Transverse colon (tissue), 4 donors: ENCODE measurements at regions not wholly inside any gene's neighbourhood (a gene's known extent, or its start where the extent isn't known, plus 50 kb on each side); places are given as distances from the start of the nearest gene placed in this dataset.

Experiments used
- DNase-seq: peaks from one replicate; pipeline ENCODE4 v3.0.0-alpha.2; 2019
- H3K27ac ChIP-seq, 4 donors: fragments of 200-600 bp; sonication (generic); 2 replicates each; pipeline ENCODE4 v1.5.1; 2016 to 2018; ENCODE audit warnings: inconsistent platforms in 4 of 4
- H3K27me3 ChIP-seq: fragments of 200-600 bp; sonication (generic); 2 replicates; pipeline ENCODE4 v1.5.1; 2017; ENCODE audit warnings: inconsistent platforms
- H3K36me3 ChIP-seq, 4 donors: fragments of 200-600 bp; sonication (generic); 2 replicates each; pipeline ENCODE4 v1.5.1; 2017 to 2019; ENCODE audit warnings: inconsistent platforms in 4 of 4
- H3K4me1 ChIP-seq, 4 donors: fragments of 200-600 bp; sonication (generic); 2 replicates each; pipeline ENCODE4 v1.5.1; 2017 to 2020; ENCODE audit warnings: inconsistent platforms in 4 of 4
- H3K4me3 ChIP-seq, 4 donors: fragments of 200-600 bp; sonication (generic); 1 replicate in 1 of 4; 2 replicates in 3 of 4; pipeline versions ENCODE4 v1.5.1 to v1.6.1; 2017 to 2019; ENCODE audit warnings: inconsistent platforms in 4 of 4
- H3K9me3 ChIP-seq, 2 donors: fragments of 200-600 bp; sonication (generic); 2 replicates each; pipeline ENCODE4 v1.5.1; 2017 to 2019; ENCODE audit warnings: inconsistent platforms in 2 of 2
- CTCF ChIP-seq, 5 experiments: fragments of 200-600 bp in 3 of 5; fragments of 450-650 bp in 2 of 5; sonication (generic) in 3 of 5; IDR thresholded peaks; 1 replicate in 2 of 5; 2 replicates in 3 of 5; pipeline ENCODE4 v1.5.1; 2016 to 2017; ENCODE audit warnings: antibody characterized with exemption in 5 of 5, inconsistent platforms in 3 of 5, mild to moderate bottlenecking in 2 of 5, moderate library complexity in 1 of 5
- EP300 ChIP-seq: sonication (generic); formaldehyde crosslinking; IDR thresholded peaks from one replicate; pipeline ENCODE4 v1.6.1; 2017; ENCODE audit warnings: antibody characterized with exemption, low read depth
- POLR2A ChIP-seq: fragments of 450-650 bp; IDR thresholded peaks from one replicate; pipeline ENCODE4 v1.6.1; 2016; ENCODE audit warnings: antibody characterized with exemption, mild to moderate bottlenecking, moderate library complexity
- POLR2AphosphoS5 ChIP-seq, 3 donors: sonication (generic); formaldehyde crosslinking; IDR thresholded peaks; one replicate each; pipeline ENCODE4 v1.6.1; 2016; ENCODE audit warnings: antibody characterized with exemption in 3 of 3
- WGBS, 2 donors: methylation state at CpG; one replicate each; pipeline ENCODE4 v1.1.5; 2018; ENCODE audit warnings: low coverage in 1 of 2; 5-methylcytosine and 5-hydroxymethylcytosine counted together
- in situ Hi-C, 4 donors: fragments of 200-750 bp; cut with MboI; loops; one replicate each; pipeline versions ENCODE4 v1.15.0 to v1.15.1; 2017; ENCODE audit warnings: low sequenced_read_pairs in 3 of 4, low pct_ligation_motif_present in 1 of 4, low pct_unique_long_range_greater_than_20kb in 1 of 4
- intact Hi-C: fragments of 100-400 bp; cut with DNase I; formaldehyde crosslinking; loops from one replicate; pipeline ENCODE4 v1.15.1; 2023; ENCODE audit warnings: low total_unique reads

- Histone ChIP-seq H3K4me3 (no peak overlapping the region), H3K27ac (no peak overlapping the region), H3K27me3 (no peaks in the 10 kb centered on the region), H3K9me3 (peaks cover 0 to 3% of the 10 kb centered on the region in 2 donors), H3K36me3 (no peaks in the 10 kb centered on the region), H3K4me1 (peaks cover 0 to 7% (median 2%) of the 10 kb centered on the region in 4 donors)
- 63 to 77% methylated on average over 5 of the region's 5 CpGs for WGBS, 2 donors
- intact Hi-C loops (no loop called here), in situ Hi-C loops (no loop called here)
- TF ChIP-seq EP300 (no peak), POLR2AphosphoS5 (IDR thresholded peaks at IDR 0.05) (no peak), POLR2A (no peak), CTCF (IDR thresholded peaks at IDR 0.05) (no peak)
- no peak for DNase-seq
Observed at GRCh38 chr7:46565253-46566096, 644.4 kb upstream of the IGFBP3 start.

GRCh38 chr7:46559194-46559832 lies 638.2 kb upstream of the IGFBP3 start:
- Histone ChIP-seq H3K4me1 (peaks cover 4 to 24% (median 12%) of the 10 kb centered on the region in 4 donors), H3K4me3 (no peak overlapping the region), H3K36me3 (no peaks in the 10 kb centered on the region), H3K27me3 (no peaks in the 10 kb centered on the region), H3K27ac (peak overlapping the region in 2 of 4 donors; percentile 19 to 76), H3K9me3 (peaks cover 0 to 3% of the 10 kb centered on the region in 2 donors)
- WGBS, 2 donors = 78 to 84% methylated on average over 6 to 7 of the region's 7 CpGs
- TF ChIP-seq POLR2A (no peak), POLR2AphosphoS5 (IDR thresholded peaks at IDR 0.05) (peak in 1 of 3 donors; percentile 9), CTCF (IDR thresholded peaks at IDR 0.05) (no peak)
- in situ Hi-C loops = no loop called here
- no peak for DNase-seq
- intact Hi-C loops = no loop called here

GRCh38 chr7:46558482-46559193 lies 637.6 kb upstream of the IGFBP3 start:
- no peak for DNase-seq
- in situ Hi-C loops (no loop called here), intact Hi-C loops (no loop called here)
- Histone ChIP-seq H3K4me1 (peaks cover 4 to 24% (median 12%) of the 10 kb centered on the region in 4 donors), H3K9me3 (peaks cover 0 to 3% of the 10 kb centered on the region in 2 donors), H3K27ac (peak overlapping the region in 3 of 4 donors; percentile 70 to 77 (median 76)), H3K27me3 (no peaks in the 10 kb centered on the region), H3K36me3 (no peaks in the 10 kb centered on the region), H3K4me3 (no peak overlapping the region)
- WGBS, 2 donors = 66 to 77% methylated on average over 2 to 3 of the region's 3 CpGs
- TF ChIP-seq POLR2AphosphoS5 (IDR thresholded peaks at IDR 0.05) = no peak
- TF ChIP-seq POLR2A = no peak
- TF ChIP-seq EP300 = no peak
- no peak for TF ChIP-seq CTCF (IDR thresholded peaks at IDR 0.05)

- peak overlapping the region; percentile 70 to 77 (median 74) for H3K27ac ChIP-seq
Observed at GRCh38 chr7:46557781-46558180, 636.7 kb upstream of the IGFBP3 start.

More at GRCh38 chr7:46557781-46558180, 636.7 kb upstream of the IGFBP3 start:
- H3K36me3 ChIP-seq = no peaks in the 10 kb centered on the region
- WGBS, 2 donors = 21 to 43% methylated on average over 3 of the region's 3 CpGs
- H3K27me3 ChIP-seq = no peaks in the 10 kb centered on the region
- TF ChIP-seq POLR2AphosphoS5 (IDR thresholded peaks at IDR 0.05) = no peak
- DNase-seq = no peak
- no peak overlapping the region for H3K4me3 ChIP-seq
- H3K9me3 ChIP-seq = no peaks in the 10 kb centered on the region
- H3K4me1 ChIP-seq = peaks cover 4 to 24% (median 12%) of the 10 kb centered on the region in 4 donors
- in situ Hi-C loops = no loop called here
- intact Hi-C loops = no loop called here
